ENCODE measurements at regions not wholly inside any gene's neighbourhood (a gene's known extent, or its start where the extent isn't known, plus 50 kb on each side); places are given as distances from the start of the nearest gene placed in this dataset.

- peak; percentile 12 for DNase-seq
- no peak for TF ChIP-seq CTCF (IDR thresholded peaks at IDR 0.05)
- TF ChIP-seq EP300 (IDR thresholded peaks at IDR 0.05; ENCODE audit: low read depth) = no peak
- no peak for TF ChIP-seq POLR2AphosphoS5 (IDR thresholded peaks at IDR 0.05)
- TF ChIP-seq POLR2A (IDR thresholded peaks at IDR 0.05) = no peak
- WGBS, 2 donors (ENCODE audit: low coverage in 1 of 2) = 78% methylated on average over 5 of the region's 5 CpGs; no CpG with 5 or more reads in 1 of the 2 donors
- H3K36me3 ChIP-seq = no peaks in the 10 kb centered on the region
- H3K4me1 ChIP-seq = no peaks in the 10 kb centered on the region
- no peaks in the 10 kb centered on the region for H3K9me3 ChIP-seq
- no peak overlapping the region for H3K4me3 ChIP-seq
- H3K27me3 ChIP-seq = no peaks in the 10 kb centered on the region
- in situ Hi-C loops (cut with MboI; ENCODE audit: low pct_ligation_motif_present in 1 of 4, low pct_unique_long_range_greater_than_20kb in 1 of 4, low sequenced_read_pairs in 3 of 4) (no loop called here), intact Hi-C loops (cut with DNase I; ENCODE audit: low total_unique reads) (no loop called here)
- no peak overlapping the region for H3K27ac ChIP-seq
Observed at GRCh38 chrX:40202456-40202855, 104.7 kb upstream of the BCOR start.

GRCh38 chrX:40201329-40201885 is 103.6 kb upstream of the BCOR start:
- TF ChIP-seq CTCF (IDR thresholded peaks at IDR 0.05) (no peak), EP300 (IDR thresholded peaks at IDR 0.05; ENCODE audit: low read depth) (no peak), POLR2A (IDR thresholded peaks at IDR 0.05) (no peak), POLR2AphosphoS5 (IDR thresholded peaks at IDR 0.05) (no peak)
- DNase-seq = no peak
- H3K27me3 ChIP-seq = no peaks in the 10 kb centered on the region
- no peaks in the 10 kb centered on the region for H3K36me3 ChIP-seq
- H3K4me1 ChIP-seq = no peaks in the 10 kb centered on the region
- WGBS, 2 donors (ENCODE audit: low coverage in 1 of 2) = 72% methylated on average over 3 of the region's 3 CpGs; no CpG with 5 or more reads in 1 of the 2 donors
- intact Hi-C loops (cut with DNase I; ENCODE audit: low total_unique reads) (no loop called here), in situ Hi-C loops (cut with MboI; ENCODE audit: low pct_ligation_motif_present in 1 of 4, low pct_unique_long_range_greater_than_20kb in 1 of 4, low sequenced_read_pairs in 3 of 4) (no loop called here)
- H3K4me3 ChIP-seq = no peak overlapping the region
- H3K27ac ChIP-seq = no peak overlapping the region
- H3K9me3 ChIP-seq = no peaks in the 10 kb centered on the region

- Histone ChIP-seq H3K27ac (no peak overlapping the region), H3K36me3 (no peaks in the 10 kb centered on the region), H3K4me1 (no peaks in the 10 kb centered on the region), H3K27me3 (no peaks in the 10 kb centered on the region), H3K4me3 (no peak overlapping the region), H3K9me3 (no peaks in the 10 kb centered on the region)
- intact Hi-C loops (cut with DNase I; ENCODE audit: low total_unique reads) = no loop called here
- in situ Hi-C loops (cut with MboI; ENCODE audit: low pct_ligation_motif_present in 1 of 4, low pct_unique_long_range_greater_than_20kb in 1 of 4, low sequenced_read_pairs in 3 of 4) = no loop called here
- TF ChIP-seq CTCF (IDR thresholded peaks at IDR 0.05) = no peak
- no peak for TF ChIP-seq POLR2AphosphoS5 (IDR thresholded peaks at IDR 0.05)
- no peak for TF ChIP-seq POLR2A (IDR thresholded peaks at IDR 0.05)
- TF ChIP-seq EP300 (IDR thresholded peaks at IDR 0.05; ENCODE audit: low read depth) = no peak
- DNase-seq = no peak
- 80% methylated on average over 6 of the region's 7 CpGs; no CpG with 5 or more reads in 1 of the 2 donors for WGBS, 2 donors (ENCODE audit: low coverage in 1 of 2)
Observed at GRCh38 chrX:40199704-40200103, 101.9 kb upstream of the BCOR start.

GRCh38 chrX:40197071-40197470 is 99.3 kb upstream of the BCOR start:
- Histone ChIP-seq H3K36me3 (no peaks in the 10 kb centered on the region), H3K27me3 (no peaks in the 10 kb centered on the region), H3K9me3 (no peaks in the 10 kb centered on the region), H3K4me3 (no peak overlapping the region), H3K27ac (no peak overlapping the region), H3K4me1 (no peaks in the 10 kb centered on the region)
- in situ Hi-C loops (cut with MboI; ENCODE audit: low pct_ligation_motif_present in 1 of 4, low pct_unique_long_range_greater_than_20kb in 1 of 4, low sequenced_read_pairs in 3 of 4) (no loop called here), intact Hi-C loops (cut with DNase I; ENCODE audit: low total_unique reads) (no loop called here)
- 81% methylated on average over 6 of the region's 6 CpGs; no CpG with 5 or more reads in 1 of the 2 donors for WGBS, 2 donors (ENCODE audit: low coverage in 1 of 2)
- no peak for TF ChIP-seq POLR2A (IDR thresholded peaks at IDR 0.05)
- TF ChIP-seq EP300 (IDR thresholded peaks at IDR 0.05; ENCODE audit: low read depth) = no peak
- TF ChIP-seq CTCF (IDR thresholded peaks at IDR 0.05) = no peak
- TF ChIP-seq POLR2AphosphoS5 (IDR thresholded peaks at IDR 0.05) = no peak
- no peak for DNase-seq

Data from transverse colon (tissue), 4 donors.